HEK293 (cell line): ENCODE measurements at regions not wholly inside any gene's neighbourhood (a gene's known extent, or its start where the extent isn't known, plus 50 kb on each side); places are given as distances from the start of the nearest gene placed in this dataset.

Experiments
- CTCF ChIA-PET: fragments of 350-600 bp; formaldehyde crosslinking; extraction: SDS; loops from one replicate; lab custom pipeline; 2021; ENCODE audit warnings: antibody characterized with exemption; lab: Yijun Ruan, JAX
- POLR2A ChIA-PET: fragments of 300-600 bp; formaldehyde crosslinking; extraction: SDS; loops from one replicate; lab custom pipeline; 2020; ENCODE audit warnings: antibody characterized with exemption, inconsistent platforms; lab: Yijun Ruan, JAX
- H3K27ac ChIP-seq: fragments of 200-500 bp; sonication (Bioruptor generic); 2 replicates; pipeline ENCODE4 v1.5.1; 2014; ENCODE audit warnings: low read depth, low read length, control low read depth, inconsistent platforms; ENCODE audit errors: extremely low read depth
- H3K36me3 ChIP-seq, 2 experiments: fragments of 200-500 bp in 1 of 2; sonication (Bioruptor generic) in 1 of 2; 1 replicate in 1 of 2; 2 replicates in 1 of 2; pipeline ENCODE4 v1.5.1; 2014 to 2017; ENCODE audit warnings: inconsistent platforms in 2 of 2, low read length in 2 of 2; ENCODE audit not compliant: control insufficient read depth in 2 of 2, insufficient read depth in 1 of 2
- H3K4me1 ChIP-seq: fragments of 200-500 bp; sonication (Bioruptor generic); 2 replicates; pipeline ENCODE4 v1.5.1; 2014; ENCODE audit warnings: mild to moderate bottlenecking, low read length, inconsistent platforms; ENCODE audit not compliant: control insufficient read depth, insufficient read depth
- H3K4me3 ChIP-seq: 2 replicates; pipeline ENCODE4 v1.5.1; 2011; ENCODE audit warnings: low read depth, mild to moderate bottlenecking, control low read depth, low read length, moderate library complexity
- H3K9me3 ChIP-seq: fragments of 200-500 bp; sonication (Bioruptor generic); 2 replicates; pipeline ENCODE4 v1.5.1; 2014; ENCODE audit warnings: low read depth, low read length, inconsistent platforms; ENCODE audit not compliant: control insufficient read depth, insufficient read depth
- HIC1 ChIP-seq: fragments of 450-650 bp; formaldehyde crosslinking; IDR thresholded peaks from 2 replicates; pipeline ENCODE4 v1.5.1; 2016; ENCODE audit warnings: missing biosample characterization, missing genetic modification characterization
- KLF10 ChIP-seq: fragments of 450-650 bp; IDR thresholded peaks from 2 replicates; pipeline ENCODE4 v1.5.1; 2018; ENCODE audit warnings: missing biosample characterization, mild to moderate bottlenecking, missing genetic modification characterization
- MEIS1 ChIP-seq: sonication (generic); formaldehyde crosslinking; IDR thresholded peaks from 2 replicates; pipeline ENCODE4 v1.8.1; 2022; ENCODE audit warnings: missing genetic modification reagents, mild to moderate bottlenecking, borderline replicate concordance
- PRDM10 ChIP-seq: fragments of 450-650 bp; formaldehyde crosslinking; IDR thresholded peaks from 2 replicates; pipeline ENCODE4 v1.5.1; 2016; ENCODE audit warnings: missing biosample characterization, missing genetic modification characterization
- SETDB1 ChIP-seq: IDR thresholded peaks from one replicate; pipeline ENCODE4 v1.6.1; 2017; ENCODE audit warnings: mild to moderate bottlenecking, low read length, moderate library complexity, mixed read lengths; ENCODE audit not compliant: insufficient read length
- SP7 ChIP-seq: fragments of 450-650 bp; formaldehyde crosslinking; IDR thresholded peaks from 2 replicates; pipeline ENCODE4 v1.5.1; 2016; ENCODE audit warnings: missing biosample characterization, missing genetic modification characterization
- TRIM28 ChIP-seq: IDR thresholded peaks from 2 replicates; pipeline ENCODE4 v1.6.1; 2011; ENCODE audit warnings: low read length, control low read depth, borderline replicate concordance
- ZNF121 ChIP-seq: fragments of 450-650 bp; formaldehyde crosslinking; IDR thresholded peaks from 2 replicates; pipeline ENCODE4 v1.5.1; 2016; ENCODE audit warnings: missing biosample characterization, missing genetic modification characterization
- ZNF132 ChIP-seq: fragments of 450-650 bp; formaldehyde crosslinking; IDR thresholded peaks from 2 replicates; pipeline ENCODE4 v1.5.1; 2017; ENCODE audit warnings: missing biosample characterization, missing genetic modification characterization, borderline replicate concordance
- ZNF133 ChIP-seq: fragments of 450-650 bp; formaldehyde crosslinking; IDR thresholded peaks from 2 replicates; pipeline ENCODE4 v1.5.1; 2016; ENCODE audit warnings: missing biosample characterization, missing genetic modification characterization
- ZNF16 ChIP-seq: fragments of 450-650 bp; formaldehyde crosslinking; IDR thresholded peaks from 2 replicates; pipeline ENCODE4 v1.5.1; 2016; ENCODE audit warnings: low read depth, missing biosample characterization, missing genetic modification characterization
- ZNF223 ChIP-seq: fragments of 450-650 bp; formaldehyde crosslinking; IDR thresholded peaks from 2 replicates; pipeline ENCODE4 v1.5.1; 2016; ENCODE audit warnings: missing biosample characterization, missing genetic modification characterization
- ZNF23 ChIP-seq: fragments of 450-650 bp; formaldehyde crosslinking; IDR thresholded peaks from 2 replicates; pipeline ENCODE4 v1.5.1; 2016; ENCODE audit warnings: missing biosample characterization, missing genetic modification characterization, borderline replicate concordance
- ZNF37A ChIP-seq: fragments of 450-650 bp; IDR thresholded peaks from 2 replicates; pipeline ENCODE4 v1.5.1; 2018; ENCODE audit warnings: missing biosample characterization, missing genetic modification characterization
- ZNF394 ChIP-seq: fragments of 450-650 bp; formaldehyde crosslinking; IDR thresholded peaks from 2 replicates; pipeline ENCODE4 v1.5.1; 2016; ENCODE audit warnings: missing biosample characterization, missing genetic modification characterization, mild to moderate bottlenecking, moderate library complexity, borderline replicate concordance
- ZNF548 ChIP-seq: fragments of 450-650 bp; formaldehyde crosslinking; IDR thresholded peaks from 2 replicates; pipeline ENCODE4 v1.5.1; 2016; ENCODE audit warnings: missing biosample characterization, missing genetic modification characterization
- ZNF549 ChIP-seq: fragments of 450-650 bp; IDR thresholded peaks from 2 replicates; pipeline ENCODE4 v1.5.1; 2018; ENCODE audit warnings: missing biosample characterization, missing genetic modification characterization, mild to moderate bottlenecking, inconsistent platforms, moderate library complexity
- ZNF596 ChIP-seq: fragments of 450-650 bp; IDR thresholded peaks from 2 replicates; pipeline ENCODE4 v1.5.0; 2018; ENCODE audit warnings: missing biosample characterization, mild to moderate bottlenecking, missing genetic modification characterization, moderate library complexity
- ZNF623 ChIP-seq: fragments of 450-650 bp; formaldehyde crosslinking; IDR thresholded peaks from 2 replicates; pipeline ENCODE4 v1.5.1; 2016; ENCODE audit warnings: missing biosample characterization, missing genetic modification characterization
- ZNF654 ChIP-seq: fragments of 450-650 bp; formaldehyde crosslinking; IDR thresholded peaks from 2 replicates; pipeline ENCODE4 v1.5.1; 2016; ENCODE audit warnings: low read depth, missing biosample characterization, missing genetic modification characterization
- ZNF747 ChIP-seq: fragments of 450-650 bp; formaldehyde crosslinking; IDR thresholded peaks from 2 replicates; pipeline ENCODE4 v1.5.1; 2016; ENCODE audit warnings: missing biosample characterization, missing genetic modification characterization
- ZNF76 ChIP-seq: fragments of 450-650 bp; formaldehyde crosslinking; IDR thresholded peaks from 2 replicates; pipeline ENCODE4; 2016; ENCODE audit warnings: low read depth, missing biosample characterization, missing genetic modification characterization, borderline replicate concordance
- TF ChIP-seq, protein P1 (sequence below): fragments of 450-650 bp; formaldehyde crosslinking; IDR thresholded peaks from 2 replicates; pipeline ENCODE4 v1.5.1; 2016; ENCODE audit warnings: missing biosample characterization, missing genetic modification characterization
- TF ChIP-seq, protein P2 (sequence below): fragments of 450-650 bp; formaldehyde crosslinking; IDR thresholded peaks from 2 replicates; pipeline ENCODE4 v1.5.1; 2016; ENCODE audit warnings: missing biosample characterization, missing genetic modification characterization, low read depth
- TF ChIP-seq, protein P3 (sequence below): fragments of 450-650 bp; formaldehyde crosslinking; IDR thresholded peaks from 2 replicates; pipeline ENCODE4 v1.5.1; 2016; ENCODE audit warnings: missing biosample characterization, missing genetic modification characterization, low read depth

DNA sequence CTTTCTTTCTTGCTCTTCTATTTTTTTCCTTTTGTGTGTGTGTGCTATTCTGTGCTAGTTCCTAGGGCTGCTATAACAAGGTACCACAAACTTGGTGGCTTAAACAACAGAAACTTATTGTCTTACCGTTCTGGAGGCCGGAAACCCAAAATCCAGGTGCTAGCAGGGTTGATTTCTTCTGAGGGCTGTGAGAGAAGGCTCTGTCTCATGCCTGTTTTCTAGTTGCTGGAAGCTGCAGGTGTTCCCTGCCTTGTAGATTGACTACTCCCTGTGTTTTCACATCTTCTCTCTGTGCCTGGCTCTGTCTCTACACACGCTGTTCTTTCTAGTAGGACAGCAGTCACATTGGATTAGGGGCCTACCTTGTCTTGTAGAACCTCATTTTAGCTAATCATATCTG is 150.9 kb upstream of the DSCAM start (continued):
- TF ChIP-seq, protein P1, sequence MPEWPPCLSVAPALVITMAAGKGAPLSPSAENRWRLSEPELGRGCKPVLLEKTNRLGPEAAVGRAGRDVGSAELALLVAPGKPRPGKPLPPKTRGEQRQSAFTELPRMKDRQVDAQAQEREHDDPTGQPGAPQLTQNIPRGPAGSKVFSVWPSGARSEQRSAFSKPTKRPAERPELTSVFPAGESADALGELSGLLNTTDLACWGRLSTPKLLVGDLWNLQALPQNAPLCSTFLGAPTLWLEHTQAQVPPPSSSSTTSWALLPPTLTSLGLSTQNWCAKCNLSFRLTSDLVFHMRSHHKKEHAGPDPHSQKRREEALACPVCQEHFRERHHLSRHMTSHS, result no peak
- TF ChIP-seq ZNF23 (tag by site-specific recombination), result no peak
- no peak for TF ChIP-seq ZNF549 (tag by site-specific recombination)
- no peak for TF ChIP-seq ZNF133 (tag by site-specific recombination)

- H3K9me3 ChIP-seq, result no peaks in the 10 kb centered on the region
- no peak overlapping the region for H3K4me3 ChIP-seq
- POLR2A ChIA-PET, result no interaction called here
- H3K36me3 ChIP-seq, result no peaks in the 10 kb centered on the region
- no peaks in the 10 kb centered on the region for H3K4me1 ChIP-seq
- CTCF ChIA-PET, result interaction anchor here (0.7 kb wide), 1 partner anchor 63 kb away, joined by 3 read pairs; no protein-coding TSS in a partner anchor
- H3K27ac ChIP-seq, result no peak overlapping the region
- TF ChIP-seq, protein P2, sequence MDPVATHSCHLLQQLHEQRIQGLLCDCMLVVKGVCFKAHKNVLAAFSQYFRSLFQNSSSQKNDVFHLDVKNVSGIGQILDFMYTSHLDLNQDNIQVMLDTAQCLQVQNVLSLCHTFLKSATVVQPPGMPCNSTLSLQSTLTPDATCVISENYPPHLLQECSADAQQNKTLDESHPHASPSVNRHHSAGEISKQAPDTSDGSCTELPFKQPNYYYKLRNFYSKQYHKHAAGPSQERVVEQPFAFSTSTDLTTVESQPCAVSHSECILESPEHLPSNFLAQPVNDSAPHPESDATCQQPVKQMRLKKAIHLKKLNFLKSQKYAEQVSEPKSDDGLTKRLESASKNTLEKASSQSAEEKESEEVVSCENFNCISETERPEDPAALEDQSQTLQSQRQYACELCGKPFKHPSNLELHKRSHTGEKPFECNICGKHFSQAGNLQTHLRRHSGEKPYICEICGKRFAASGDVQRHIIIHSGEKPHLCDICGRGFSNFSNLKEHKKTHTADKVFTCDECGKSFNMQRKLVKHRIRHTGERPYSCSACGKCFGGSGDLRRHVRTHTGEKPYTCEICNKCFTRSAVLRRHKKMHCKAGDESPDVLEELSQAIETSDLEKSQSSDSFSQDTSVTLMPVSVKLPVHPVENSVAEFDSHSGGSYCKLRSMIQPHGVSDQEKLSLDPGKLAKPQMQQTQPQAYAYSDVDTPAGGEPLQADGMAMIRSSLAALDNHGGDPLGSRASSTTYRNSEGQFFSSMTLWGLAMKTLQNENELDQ, result no peak
- TF ChIP-seq ZNF747 (tag by site-specific recombination) (no peak), TRIM28 (no peak), SETDB1 (peak; percentile 82)
Measured at GRCh38 chr21:41000838-41001237, 153.9 kb upstream of the DSCAM start.

DNA sequence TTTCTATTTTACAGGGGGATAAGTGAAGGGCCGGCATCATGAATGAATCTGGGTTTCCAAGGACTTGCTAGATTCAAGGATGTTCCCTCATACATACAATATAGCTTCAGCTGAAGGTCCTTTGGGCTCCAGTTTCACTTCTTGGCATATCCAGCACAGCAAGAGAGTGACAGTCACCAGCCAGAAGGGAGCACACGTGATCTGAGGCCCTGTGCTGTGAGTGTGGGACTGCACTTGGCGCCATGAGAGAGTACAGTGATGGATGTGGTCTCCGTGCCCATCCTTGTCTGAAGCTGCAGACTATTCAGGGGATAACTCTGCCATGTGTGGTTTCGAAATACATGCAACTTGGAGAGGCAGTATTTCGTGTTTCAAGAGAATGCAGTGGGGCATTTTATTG is 159.7 kb upstream of the DSCAM start:
- ChIA-PET POLR2A (no interaction called here), CTCF (interaction anchor here (0.5 kb wide), 1 partner anchor 1577 kb away, joined by 4 read pairs; no protein-coding TSS in a partner anchor)
- H3K36me3 ChIP-seq, result no peaks in the 10 kb centered on the region
- TF ChIP-seq ZNF394 (no peak), ZNF37A (tag by site-specific recombination) (no peak), MEIS1 (CRISPR knock-in tag) (no peak), ZNF132 (tag by site-specific recombination) (no peak), PRDM10 (no peak), ZNF76 (no peak), KLF10 (no peak), ZNF548 (tag by site-specific recombination) (no peak), SP7 (no peak), ZNF623 (tag by site-specific recombination) (no peak), ZNF16 (tag by site-specific recombination) (no peak), ZNF121 (tag by site-specific recombination) (no peak), ZNF596 (tag by site-specific recombination) (no peak), ZNF654 (no peak), ZNF223 (tag by site-specific recombination) (no peak), HIC1 (tag by site-specific recombination) (no peak)
- TF ChIP-seq, protein P3, sequence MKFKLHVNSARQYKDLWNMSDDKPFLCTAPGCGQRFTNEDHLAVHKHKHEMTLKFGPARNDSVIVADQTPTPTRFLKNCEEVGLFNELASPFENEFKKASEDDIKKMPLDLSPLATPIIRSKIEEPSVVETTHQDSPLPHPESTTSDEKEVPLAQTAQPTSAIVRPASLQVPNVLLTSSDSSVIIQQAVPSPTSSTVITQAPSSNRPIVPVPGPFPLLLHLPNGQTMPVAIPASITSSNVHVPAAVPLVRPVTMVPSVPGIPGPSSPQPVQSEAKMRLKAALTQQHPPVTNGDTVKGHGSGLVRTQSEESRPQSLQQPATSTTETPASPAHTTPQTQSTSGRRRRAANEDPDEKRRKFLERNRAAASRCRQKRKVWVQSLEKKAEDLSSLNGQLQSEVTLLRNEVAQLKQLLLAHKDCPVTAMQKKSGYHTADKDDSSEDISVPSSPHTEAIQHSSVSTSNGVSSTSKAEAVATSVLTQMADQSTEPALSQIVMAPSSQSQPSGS (tag by site-specific recombination), result no peak

More for the DNA sequence above, 159.7 kb upstream of the DSCAM start:
- no peaks in the 10 kb centered on the region for H3K4me1 ChIP-seq
- H3K4me3 ChIP-seq, result no peak overlapping the region
- no peaks in the 10 kb centered on the region for H3K9me3 ChIP-seq
- no peak overlapping the region for H3K27ac ChIP-seq
